ENCODE measurements at regions not wholly inside any gene's neighbourhood (a gene's known extent, or its start where the extent isn't known, plus 50 kb on each side); places are given as distances from the start of the nearest gene placed in this dataset.

DNA sequence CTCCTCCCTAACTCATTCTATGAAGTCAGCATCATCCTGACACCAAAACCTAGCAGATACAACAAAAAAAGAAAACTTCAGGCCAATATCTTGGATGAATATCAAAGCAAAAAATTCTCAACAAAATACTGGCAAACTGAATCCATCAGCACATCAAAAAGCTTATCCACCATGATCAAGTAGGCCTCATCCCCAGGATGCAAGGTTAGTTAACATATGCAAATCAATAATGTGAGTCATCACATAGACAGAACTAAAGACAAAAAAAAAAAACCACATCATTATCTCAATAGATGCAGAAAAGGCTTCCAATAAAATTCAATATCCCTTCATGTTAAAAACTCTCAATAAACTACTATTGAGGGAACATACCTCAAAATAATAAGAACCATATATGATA is 306.8 kb upstream of the TMC3 start:
- Histone ChIP-seq H3K4me1 (ENCODE audit: low read depth, poor library complexity, severe bottlenecking) (no peaks in the 10 kb centered on the region), H3K79me2 (ENCODE audit: insufficient read depth, low read depth) (no peaks in the 10 kb centered on the region), H3K4me3 (IDR thresholded peaks at IDR 0.05; ENCODE audit: insufficient read depth, low read depth, low read length) (no peak overlapping the region), H3K36me3 (ENCODE audit: insufficient read depth) (no peaks in the 10 kb centered on the region), H3K27ac (no peak overlapping the region), H3K9ac (no peak overlapping the region), H3K27me3 (ENCODE audit: insufficient read depth, low read depth) (no peaks in the 10 kb centered on the region), H2AFZ (ENCODE audit: low read depth) (no peak overlapping the region), H3K4me2 (no peak overlapping the region), H4K20me1 (ENCODE audit: insufficient read depth) (no peaks in the 10 kb centered on the region)
- TF ChIP-seq CTCF (conservative IDR thresholded peaks at IDR 0.05; ENCODE audit: low read depth, low read length), result no peak

- Histone ChIP-seq H4K20me1 (ENCODE audit: insufficient read depth) (no peaks in the 10 kb centered on the region), H2AFZ (ENCODE audit: low read depth) (no peak overlapping the region), H3K79me2 (ENCODE audit: insufficient read depth, low read depth) (no peaks in the 10 kb centered on the region), H3K9ac (no peak overlapping the region), H3K36me3 (ENCODE audit: insufficient read depth) (no peaks in the 10 kb centered on the region), H3K27me3 (ENCODE audit: insufficient read depth, low read depth) (no peaks in the 10 kb centered on the region), H3K4me2 (no peak overlapping the region), H3K27ac (no peak overlapping the region), H3K4me3 (IDR thresholded peaks at IDR 0.05; ENCODE audit: insufficient read depth, low read depth, low read length) (no peak overlapping the region), H3K4me1 (ENCODE audit: low read depth, poor library complexity, severe bottlenecking) (peaks cover 3% of the 10 kb centered on the region)
- no peak for TF ChIP-seq CTCF (conservative IDR thresholded peaks at IDR 0.05; ENCODE audit: low read depth, low read length)
These were observed 292.8 kb upstream of the TMC3 start for GRCh38 chr15:81666839-81667238.

- H3K4me2 ChIP-seq, result no peak overlapping the region
- no peaks in the 10 kb centered on the region for H3K27me3 ChIP-seq (ENCODE audit: insufficient read depth, low read depth)
- H4K20me1 ChIP-seq (ENCODE audit: insufficient read depth), result no peaks in the 10 kb centered on the region
- H3K79me2 ChIP-seq (ENCODE audit: insufficient read depth, low read depth), result no peaks in the 10 kb centered on the region
- no peak for TF ChIP-seq CTCF (conservative IDR thresholded peaks at IDR 0.05; ENCODE audit: low read depth, low read length)
- no peak overlapping the region for H2AFZ ChIP-seq (ENCODE audit: low read depth)
- no peak overlapping the region for H3K9ac ChIP-seq
- no peaks in the 10 kb centered on the region for H3K36me3 ChIP-seq (ENCODE audit: insufficient read depth)
- no peak overlapping the region for H3K27ac ChIP-seq
- H3K4me3 ChIP-seq (IDR thresholded peaks at IDR 0.05; ENCODE audit: insufficient read depth, low read depth, low read length), result no peak overlapping the region
- no peaks in the 10 kb centered on the region for H3K4me1 ChIP-seq (ENCODE audit: low read depth, poor library complexity, severe bottlenecking)
These were observed 287.0 kb upstream of the TMC3 start for GRCh38 chr15:81660976-81661375.

GRCh38 chr15:81653259-81653658 is 279.2 kb upstream of the TMC3 start:
- Histone ChIP-seq H4K20me1 (ENCODE audit: insufficient read depth) (no peaks in the 10 kb centered on the region), H3K4me1 (ENCODE audit: low read depth, poor library complexity, severe bottlenecking) (no peaks in the 10 kb centered on the region), H3K9ac (no peak overlapping the region), H3K4me2 (no peak overlapping the region), H3K79me2 (ENCODE audit: insufficient read depth, low read depth) (no peaks in the 10 kb centered on the region), H3K27ac (no peak overlapping the region), H2AFZ (ENCODE audit: low read depth) (no peak overlapping the region), H3K27me3 (ENCODE audit: insufficient read depth, low read depth) (no peaks in the 10 kb centered on the region), H3K36me3 (ENCODE audit: insufficient read depth) (no peaks in the 10 kb centered on the region), H3K4me3 (IDR thresholded peaks at IDR 0.05; ENCODE audit: insufficient read depth, low read depth, low read length) (no peak overlapping the region)
- no peak for TF ChIP-seq CTCF (conservative IDR thresholded peaks at IDR 0.05; ENCODE audit: low read depth, low read length)

DNA sequence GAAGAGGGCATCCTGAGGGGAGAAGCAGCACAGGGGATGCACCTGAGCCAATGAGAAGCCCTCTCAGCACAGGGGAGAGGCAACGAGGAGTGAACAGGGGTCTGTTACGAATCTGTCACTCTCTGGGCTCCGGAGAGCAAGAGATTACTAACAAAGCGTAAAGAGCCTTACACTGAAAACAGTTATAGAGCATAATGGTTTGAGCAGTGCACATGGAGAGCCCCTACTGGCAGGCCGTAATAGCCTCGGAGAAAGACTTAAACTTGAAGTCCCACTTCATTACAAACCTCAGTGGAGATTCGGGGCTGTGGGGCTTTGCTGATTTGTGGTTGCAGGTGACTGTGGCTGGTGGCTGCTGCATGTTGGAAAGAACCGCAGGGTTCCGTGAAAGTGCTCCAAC is 271.5 kb upstream of the TMC3 start:
- TF ChIP-seq CTCF (conservative IDR thresholded peaks at IDR 0.05; ENCODE audit: low read depth, low read length), result no peak
- H3K36me3 ChIP-seq (ENCODE audit: insufficient read depth), result no peaks in the 10 kb centered on the region

More for the DNA sequence above, 271.5 kb upstream of the TMC3 start:
- no peak overlapping the region for H3K9ac ChIP-seq
- H3K4me1 ChIP-seq (ENCODE audit: low read depth, poor library complexity, severe bottlenecking), result peaks cover 16% of the 10 kb centered on the region
- H3K4me3 ChIP-seq (IDR thresholded peaks at IDR 0.05; ENCODE audit: insufficient read depth, low read depth, low read length), result no peak overlapping the region
- H3K27ac ChIP-seq, result no peak overlapping the region
- no peaks in the 10 kb centered on the region for H4K20me1 ChIP-seq (ENCODE audit: insufficient read depth)
- no peak overlapping the region for H2AFZ ChIP-seq (ENCODE audit: low read depth)
- H3K79me2 ChIP-seq (ENCODE audit: insufficient read depth, low read depth), result no peaks in the 10 kb centered on the region
- no peaks in the 10 kb centered on the region for H3K27me3 ChIP-seq (ENCODE audit: insufficient read depth, low read depth)
- H3K4me2 ChIP-seq, result no peak overlapping the region

Measured in KMS-11 (cell line).